ENCODE measurements at regions not wholly inside any gene's neighbourhood (a gene's known extent, or its start where the extent isn't known, plus 50 kb on each side); places are given as distances from the start of the nearest gene placed in this dataset.
A peak's percentile ranks its signal among the peaks of the same experiment; 100 is the strongest.

DNA sequence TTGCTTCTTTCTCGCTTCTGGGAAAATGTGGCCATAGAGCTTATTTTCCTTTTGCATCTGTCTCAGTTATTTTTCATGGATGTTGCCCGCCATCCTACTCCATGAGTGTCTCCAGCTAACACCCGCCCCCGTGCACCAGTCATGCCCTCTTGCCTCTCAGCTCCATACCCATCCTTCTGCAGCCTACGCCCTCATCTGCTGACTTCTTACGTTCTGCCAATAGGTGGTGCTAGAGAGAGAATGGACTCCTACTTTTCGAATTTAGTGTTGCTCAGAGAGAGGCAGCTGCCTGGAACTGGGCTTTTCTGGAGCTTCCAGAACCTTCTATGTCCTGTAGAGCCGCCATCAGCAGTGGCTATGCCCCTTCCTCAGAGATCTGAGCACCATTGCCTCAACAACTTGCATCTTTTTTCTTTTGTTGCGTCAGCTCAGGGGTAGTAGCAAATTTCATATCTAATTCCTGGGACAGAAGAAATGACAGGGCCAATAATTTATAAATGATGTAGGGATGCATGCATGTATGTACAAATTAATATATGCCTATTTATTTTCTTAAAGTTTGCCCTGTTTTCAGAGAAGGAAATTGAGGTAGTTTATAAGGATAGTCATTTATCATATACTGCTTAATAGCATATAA is 119.7 kb upstream of the MYOCD start:
- TF ChIP-seq, protein P1, sequence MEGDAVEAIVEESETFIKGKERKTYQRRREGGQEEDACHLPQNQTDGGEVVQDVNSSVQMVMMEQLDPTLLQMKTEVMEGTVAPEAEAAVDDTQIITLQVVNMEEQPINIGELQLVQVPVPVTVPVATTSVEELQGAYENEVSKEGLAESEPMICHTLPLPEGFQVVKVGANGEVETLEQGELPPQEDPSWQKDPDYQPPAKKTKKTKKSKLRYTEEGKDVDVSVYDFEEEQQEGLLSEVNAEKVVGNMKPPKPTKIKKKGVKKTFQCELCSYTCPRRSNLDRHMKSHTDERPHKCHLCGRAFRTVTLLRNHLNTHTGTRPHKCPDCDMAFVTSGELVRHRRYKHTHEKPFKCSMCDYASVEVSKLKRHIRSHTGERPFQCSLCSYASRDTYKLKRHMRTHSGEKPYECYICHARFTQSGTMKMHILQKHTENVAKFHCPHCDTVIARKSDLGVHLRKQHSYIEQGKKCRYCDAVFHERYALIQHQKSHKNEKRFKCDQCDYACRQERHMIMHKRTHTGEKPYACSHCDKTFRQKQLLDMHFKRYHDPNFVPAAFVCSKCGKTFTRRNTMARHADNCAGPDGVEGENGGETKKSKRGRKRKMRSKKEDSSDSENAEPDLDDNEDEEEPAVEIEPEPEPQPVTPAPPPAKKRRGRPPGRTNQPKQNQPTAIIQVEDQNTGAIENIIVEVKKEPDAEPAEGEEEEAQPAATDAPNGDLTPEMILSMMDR (IDR thresholded peaks at IDR 0.05; ENCODE audit: extremely low read depth, insufficient read depth, missing control alignments) = peak; percentile 70
- in situ Hi-C loops (cut with MboI; ENCODE audit: low pct_unique_long_range_greater_than_20kb, low sequenced_read_pairs, unreplicated experiment) = no loop called here
- peak; percentile 33 for DNase-seq (ENCODE audit: low spot score)

DNA sequence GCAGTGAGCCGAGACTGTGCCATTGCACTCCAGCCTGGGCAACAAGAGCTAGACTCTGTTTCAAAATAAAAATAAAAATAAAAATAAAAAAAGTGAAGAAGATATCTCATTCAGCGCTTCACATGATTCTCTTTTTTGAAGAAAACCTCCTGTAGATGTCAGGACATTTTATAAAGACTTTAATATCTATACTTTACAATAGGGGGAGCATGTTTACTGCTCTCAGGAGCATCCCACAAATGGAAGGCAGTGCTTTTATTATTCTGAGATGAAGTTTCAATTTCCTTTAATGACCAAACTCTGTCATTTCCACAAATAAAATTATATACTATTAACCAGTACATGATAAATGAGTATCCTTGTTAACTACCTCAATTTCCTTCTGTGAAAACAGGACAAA is 118.7 kb upstream of the MYOCD start:
- DNase-seq (ENCODE audit: low spot score) = no peak
- in situ Hi-C loops (cut with MboI; ENCODE audit: low pct_unique_long_range_greater_than_20kb, low sequenced_read_pairs, unreplicated experiment) = no loop called here
- TF ChIP-seq, protein P1 (IDR thresholded peaks at IDR 0.05; ENCODE audit: extremely low read depth, insufficient read depth, missing control alignments) = no peak

DNA sequence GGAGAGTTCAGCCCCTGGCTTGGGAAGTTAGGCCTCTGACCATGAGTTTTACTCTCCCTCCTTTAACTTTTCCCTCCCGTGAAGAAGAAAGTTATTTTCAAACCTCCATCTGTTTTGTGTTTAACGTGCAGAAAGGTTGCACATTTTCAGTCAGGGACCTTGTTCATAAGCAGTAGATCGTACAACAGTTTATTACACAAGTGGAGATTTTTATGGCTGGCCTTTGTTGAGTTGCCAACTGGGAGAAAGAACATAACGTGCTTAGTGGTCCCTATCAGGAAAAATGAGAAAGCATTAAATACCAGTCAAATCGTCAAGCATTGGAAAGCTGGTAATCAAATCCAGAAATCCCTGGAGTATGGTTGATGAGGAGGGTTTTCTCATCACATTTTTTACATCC is 117.9 kb upstream of the MYOCD start:
- DNase-seq (ENCODE audit: low spot score) = no peak
- TF ChIP-seq, protein P1 (IDR thresholded peaks at IDR 0.05; ENCODE audit: extremely low read depth, insufficient read depth, missing control alignments) = no peak
- in situ Hi-C loops (cut with MboI; ENCODE audit: low pct_unique_long_range_greater_than_20kb, low sequenced_read_pairs, unreplicated experiment) = no loop called here

DNA sequence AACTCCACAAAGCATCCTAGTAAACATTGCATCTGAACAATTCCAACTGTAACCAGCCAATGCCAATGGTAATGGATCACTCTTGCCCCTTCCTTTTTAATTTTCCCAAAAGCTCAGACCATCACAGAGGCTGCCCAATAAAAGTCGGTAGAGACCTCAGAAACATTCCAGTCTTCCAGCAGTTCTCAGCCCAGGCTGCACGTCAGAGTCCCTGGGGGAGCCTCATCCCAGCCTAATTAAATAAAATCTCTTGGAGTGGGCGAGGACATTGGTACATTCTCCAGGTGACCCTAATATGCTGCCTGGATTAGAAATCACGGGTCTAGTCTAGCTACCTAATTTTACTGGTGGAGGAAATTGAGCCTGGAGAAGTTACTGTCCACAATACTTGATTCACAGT is 117.1 kb upstream of the MYOCD start:
- in situ Hi-C loops (cut with MboI; ENCODE audit: low pct_unique_long_range_greater_than_20kb, low sequenced_read_pairs, unreplicated experiment) = no loop called here
- DNase-seq (ENCODE audit: low spot score) = no peak
- TF ChIP-seq, protein P1 (IDR thresholded peaks at IDR 0.05; ENCODE audit: extremely low read depth, insufficient read depth, missing control alignments) = no peak

DNA sequence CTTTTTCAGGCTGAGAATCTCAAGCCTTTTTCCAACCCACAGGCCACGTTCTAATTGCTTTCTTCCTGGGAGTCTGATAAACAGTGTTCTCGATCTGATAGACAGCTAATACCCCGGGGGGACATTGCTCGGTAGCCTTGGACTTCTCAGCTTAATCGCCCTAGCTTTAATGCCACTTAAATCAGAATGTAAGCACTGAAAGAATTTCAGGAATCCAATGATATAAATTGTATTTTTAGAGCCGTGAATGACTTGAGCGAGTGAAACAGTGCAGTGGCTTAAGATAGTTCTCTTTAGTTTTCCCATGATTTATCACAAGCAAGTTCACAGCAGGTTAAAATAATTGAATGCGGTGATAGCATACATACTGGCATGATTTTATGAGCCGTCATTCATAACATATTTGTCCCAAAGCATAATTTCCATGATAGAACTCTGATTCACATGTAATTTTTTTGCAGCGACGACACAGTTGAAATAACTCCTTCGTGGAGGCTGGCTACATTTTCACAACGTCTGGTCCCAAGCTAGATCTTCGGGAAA is 116.1 kb upstream of the MYOCD start:
- in situ Hi-C loops (cut with MboI; ENCODE audit: low pct_unique_long_range_greater_than_20kb, low sequenced_read_pairs, unreplicated experiment) = no loop called here
- TF ChIP-seq, protein P1 (IDR thresholded peaks at IDR 0.05; ENCODE audit: extremely low read depth, insufficient read depth, missing control alignments) = no peak

DNA sequence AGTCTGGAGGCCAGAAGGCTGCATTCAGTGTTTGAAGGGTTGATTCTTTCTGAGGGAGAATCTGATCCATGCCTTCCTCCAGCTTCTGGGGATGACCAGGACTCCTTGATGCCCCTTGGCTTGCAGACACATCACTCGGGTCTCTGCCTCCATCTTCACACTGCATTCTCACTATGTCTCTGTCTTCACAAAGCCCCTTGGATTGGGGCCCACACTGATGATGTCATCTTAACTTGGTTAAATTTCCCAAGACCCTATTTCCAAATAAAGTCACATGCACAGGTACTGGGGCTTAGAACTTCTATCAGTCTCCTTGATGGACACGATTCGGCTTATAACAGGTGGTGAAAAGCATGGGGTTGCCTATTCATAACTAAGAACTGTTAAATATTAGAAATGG is 112.1 kb upstream of the MYOCD start:
- TF ChIP-seq, protein P1 (IDR thresholded peaks at IDR 0.05; ENCODE audit: extremely low read depth, insufficient read depth, missing control alignments) = no peak
- DNase-seq (ENCODE audit: low spot score) = no peak
- in situ Hi-C loops (cut with MboI; ENCODE audit: low pct_unique_long_range_greater_than_20kb, low sequenced_read_pairs, unreplicated experiment) = no loop called here

More for the DNA sequence above, 116.1 kb upstream of the MYOCD start:
- no peak for DNase-seq (ENCODE audit: low spot score)
